Stimulated activated CD4-positive, alpha-beta T cell treated with anti-CD3 and anti-CD28 coated beads, Interleukin-12 subunit alpha, Interleukin-12 subunit beta, amount 100 ng/mL, for 48 hours (primary cell): ENCODE measurements at regions not wholly inside any gene's neighbourhood (a gene's known extent, or its start where the extent isn't known, plus 50 kb on each side); places are given as distances from the start of the nearest gene placed in this dataset.
"Not testable (repeated sequence)": the region's sequence is repeated elsewhere in the genome, so short reads cannot be mapped to it uniquely, and the experiment has no call there.

Source experiments
- DNase-seq, 3 donors: peaks; one replicate each; pipeline ENCODE4 v3.0.0-alpha.2; 2020; ENCODE audit warnings: low read depth in 2 of 3, low spot score in 1 of 3

GRCh38 chr13:39931505-39931904 lies 276.0 kb downstream of the COG6 start:
- no peak for DNase-seq

- DNase-seq: not testable (repeated sequence)
These were observed 277.1 kb downstream of the COG6 start for GRCh38 chr13:39932514-39932913.

DNA sequence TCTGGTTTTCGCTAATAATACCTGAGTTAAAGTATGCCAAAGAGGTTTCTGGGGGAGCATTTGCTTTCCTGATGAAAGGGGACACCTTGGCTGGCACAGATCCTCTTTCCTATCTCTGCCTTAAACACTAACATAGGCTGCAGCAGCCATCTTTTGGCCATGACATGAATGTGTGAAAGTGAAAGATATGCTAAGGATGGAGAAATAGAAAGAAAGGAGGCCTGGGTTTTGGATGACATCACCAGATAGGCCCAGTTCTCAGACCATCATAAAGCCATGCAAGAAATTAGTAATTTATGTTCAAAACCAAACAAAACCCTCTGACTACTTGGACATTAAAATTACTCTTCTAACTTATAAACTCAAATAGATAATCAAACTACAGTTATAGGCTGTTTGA lies 279.7 kb downstream of the COG6 start:
- no peak for DNase-seq

- DNase-seq: no peak
These were observed 283.1 kb downstream of the COG6 start for GRCh38 chr13:39938596-39938995.

GRCh38 chr13:39941236-39941635 lies 285.8 kb downstream of the COG6 start:
- DNase-seq: no peak

DNA sequence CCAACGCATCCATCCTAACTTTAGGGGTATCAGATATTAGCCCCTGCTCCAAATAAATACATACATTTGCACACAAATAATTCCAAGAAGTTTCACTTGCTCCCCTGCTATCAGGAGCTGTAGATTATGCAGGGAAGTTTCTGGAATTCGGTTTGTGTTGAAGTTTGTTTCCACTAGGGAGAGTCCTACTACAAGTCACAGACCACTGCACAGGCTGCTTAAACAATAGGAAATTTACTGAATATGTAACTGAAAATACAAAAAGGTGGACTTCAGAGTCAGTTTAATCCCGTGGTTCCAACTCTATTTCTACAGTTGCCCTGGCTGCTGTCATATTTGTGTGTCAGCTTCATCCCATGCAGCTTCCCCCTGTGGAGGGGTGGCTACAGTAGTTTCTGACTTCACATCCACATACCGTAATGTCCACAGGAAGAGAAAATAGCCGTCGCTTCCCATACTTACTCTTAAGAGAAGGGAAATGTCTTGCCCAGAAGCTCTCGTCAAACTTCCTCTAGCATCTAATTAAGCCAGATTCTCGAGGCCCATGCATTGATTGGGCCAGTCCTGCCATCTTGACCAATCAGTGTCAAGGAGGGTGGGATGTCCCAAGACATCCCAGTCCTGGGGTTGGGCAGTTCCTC lies 286.6 kb downstream of the COG6 start:
- no peak for DNase-seq

- DNase-seq: peak; percentile 54 to 69 (median 67)
These were observed 287.3 kb downstream of the COG6 start for GRCh38 chr13:39942552-39943273.

- DNase-seq: no peak
These were observed 288.2 kb downstream of the COG6 start for GRCh38 chr13:39943711-39944110.

DNA sequence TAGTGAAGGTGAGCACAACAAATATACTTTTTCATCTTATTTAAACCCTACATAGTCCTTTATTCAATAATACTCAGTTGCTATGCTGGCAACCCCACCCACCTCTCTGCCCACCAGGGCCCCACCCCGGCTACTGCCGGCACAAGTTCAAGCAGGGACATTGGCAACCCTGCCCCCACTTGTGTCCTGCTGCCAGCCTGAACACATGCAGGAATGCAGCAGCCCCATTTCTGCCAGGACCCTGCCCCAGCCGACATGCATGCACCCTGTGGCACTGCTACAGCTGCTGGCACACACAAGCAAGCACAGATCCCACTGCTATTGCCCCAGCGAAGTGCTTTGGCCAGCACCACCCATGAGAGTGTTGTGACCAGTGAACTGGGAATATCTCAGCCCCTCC lies 289.8 kb downstream of the COG6 start:
- no peak for DNase-seq

DNA sequence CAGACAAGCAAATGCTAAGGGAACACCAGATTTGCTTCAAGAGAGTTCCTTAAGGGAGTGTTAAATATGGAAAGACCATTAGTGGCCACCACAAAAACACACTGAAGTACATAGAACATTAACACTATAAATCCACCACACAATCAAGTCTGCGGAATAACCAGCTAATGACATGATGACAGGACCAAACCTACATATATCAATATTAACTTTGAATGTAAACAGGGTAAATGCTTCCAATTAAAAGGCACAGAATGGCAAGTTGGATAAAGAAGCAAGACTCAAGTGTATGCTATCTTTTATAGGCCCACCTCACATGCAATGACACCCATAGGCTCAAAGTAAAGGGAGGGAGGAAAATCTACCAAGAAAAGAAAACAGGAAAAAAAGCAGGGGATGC lies 291.3 kb downstream of the COG6 start:
- no peak for DNase-seq

DNA sequence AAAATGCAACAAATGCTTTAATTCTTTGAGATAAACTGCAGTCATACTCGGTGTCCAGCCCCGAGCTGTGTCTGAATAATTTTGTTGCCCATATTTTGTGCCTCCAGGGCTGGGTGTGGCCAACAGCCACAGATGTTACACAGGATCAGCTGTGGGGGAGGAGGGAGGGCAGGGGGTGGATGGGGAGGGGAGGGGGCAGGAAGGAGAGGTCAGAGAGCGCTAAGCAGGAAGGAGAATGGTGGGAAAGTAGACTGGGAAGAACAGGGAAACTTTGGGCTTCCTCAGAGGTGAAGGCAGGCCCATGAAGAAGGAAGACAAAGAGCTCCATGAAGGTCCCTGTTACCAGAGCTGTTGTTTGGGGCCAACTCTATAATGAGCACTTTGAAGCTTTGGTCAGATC lies 295.8 kb downstream of the COG6 start:
- DNase-seq: no peak

DNA sequence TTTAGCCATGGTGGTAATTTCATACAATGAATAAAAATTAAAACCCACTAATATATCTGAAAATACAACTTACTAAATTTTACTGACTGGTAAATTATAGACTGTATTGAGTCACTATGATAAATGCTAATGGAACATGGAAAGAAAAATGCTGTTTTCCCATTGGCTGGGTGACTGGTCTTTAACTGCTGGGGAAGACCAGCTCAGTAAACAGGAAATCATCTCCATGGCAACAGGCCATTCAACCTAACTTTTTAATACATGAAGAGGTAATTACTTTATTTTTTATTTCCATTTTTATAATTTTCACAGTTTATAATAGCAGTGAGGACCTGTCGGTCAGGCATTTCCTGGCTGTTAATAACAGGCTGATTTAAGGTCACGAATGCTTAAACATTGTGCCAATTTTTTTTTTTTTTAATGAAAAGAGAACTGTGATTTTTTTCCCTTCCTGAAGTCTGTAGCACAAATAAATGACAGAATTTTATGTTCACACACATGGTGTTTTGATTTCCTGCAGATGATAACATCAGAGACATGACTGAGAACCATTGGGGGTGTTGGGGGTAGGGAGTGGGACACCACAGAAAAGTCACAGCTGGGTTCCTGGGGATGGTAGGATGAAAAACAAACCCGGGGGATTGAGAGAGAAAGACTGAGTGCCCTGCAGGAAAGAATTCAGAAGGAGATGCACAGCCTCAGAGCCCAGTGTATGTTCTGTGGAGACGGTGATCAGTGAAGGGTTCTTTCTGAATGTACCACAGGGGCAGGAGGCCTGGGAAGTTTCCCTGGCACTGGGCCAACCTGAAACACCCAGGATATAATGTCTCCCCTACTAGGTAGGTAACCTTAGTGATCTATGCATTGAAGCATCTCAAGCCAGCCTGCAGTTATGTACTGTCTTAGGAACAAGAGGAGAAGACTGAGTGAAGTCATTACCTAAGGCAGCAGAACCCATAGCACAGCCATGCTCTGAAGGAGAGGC lies 297.1 kb downstream of the COG6 start:
- DNase-seq: no peak

GRCh38 chr13:39954476-39954875 lies 299.0 kb downstream of the COG6 start:
- DNase-seq: no peak

DNA sequence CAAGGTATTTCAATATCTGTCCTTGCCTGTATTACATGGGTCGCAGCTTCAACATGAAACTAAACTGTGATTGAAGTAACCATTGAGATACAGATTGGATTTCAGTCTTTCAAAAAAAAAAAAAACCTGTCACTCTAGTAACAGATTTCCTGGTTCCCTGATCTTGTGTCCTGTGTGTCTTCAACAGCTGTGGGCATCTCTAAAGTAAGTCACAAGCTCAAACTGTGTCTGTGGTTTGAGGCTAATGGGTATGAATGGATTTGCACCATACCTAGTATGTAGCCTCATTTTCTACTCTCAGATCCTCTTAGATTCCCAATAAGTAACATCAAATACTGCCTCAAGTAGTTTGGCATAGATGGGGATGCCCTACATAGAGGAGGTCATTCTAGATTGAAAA lies 300.1 kb downstream of the COG6 start:
- DNase-seq: no peak

GRCh38 chr13:39956036-39956435 lies 300.6 kb downstream of the COG6 start:
- DNase-seq: peak in 2 of 3 donors; percentile 30 to 31

DNA sequence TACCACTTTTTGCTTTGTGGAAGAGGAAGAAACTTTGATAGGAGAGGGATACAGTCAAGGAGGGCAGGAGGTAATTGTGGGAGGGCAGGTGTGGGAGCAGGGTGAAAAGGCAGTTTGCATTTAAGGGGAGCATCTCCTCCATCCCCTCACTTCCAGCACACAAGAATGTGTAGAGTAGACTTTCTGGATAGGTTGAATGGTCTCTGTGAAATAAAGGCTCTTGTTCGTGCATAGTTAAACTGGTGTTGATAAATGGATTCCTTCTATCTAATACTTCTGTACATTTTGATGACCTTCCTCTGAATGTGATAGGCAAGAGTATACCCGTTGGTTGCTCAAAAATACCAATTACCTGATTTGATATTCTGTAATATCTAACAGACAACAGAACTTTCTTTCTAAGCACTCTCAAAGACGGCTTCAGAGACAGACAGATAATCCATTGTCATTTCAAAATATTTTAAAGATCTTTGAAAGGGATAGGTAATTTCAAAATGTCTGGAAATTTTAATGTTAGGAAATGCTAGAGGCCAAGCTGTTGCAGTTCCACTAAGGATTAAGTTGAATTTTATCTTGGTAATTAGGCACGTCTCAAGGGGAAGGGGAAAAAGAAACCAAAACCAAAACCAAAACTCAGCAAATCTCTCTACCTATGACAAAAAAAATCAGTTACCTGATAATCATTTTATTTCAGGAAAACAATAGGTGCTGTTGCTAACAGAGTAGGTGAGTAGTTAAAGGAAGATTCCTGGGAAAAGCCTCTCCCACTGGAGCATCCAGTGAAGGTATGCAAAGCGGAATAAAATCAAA lies 302.6 kb downstream of the COG6 start:
- no peak for DNase-seq

- DNase-seq: no peak
These were observed 304.2 kb downstream of the COG6 start for GRCh38 chr13:39959497-39960144.

DNA sequence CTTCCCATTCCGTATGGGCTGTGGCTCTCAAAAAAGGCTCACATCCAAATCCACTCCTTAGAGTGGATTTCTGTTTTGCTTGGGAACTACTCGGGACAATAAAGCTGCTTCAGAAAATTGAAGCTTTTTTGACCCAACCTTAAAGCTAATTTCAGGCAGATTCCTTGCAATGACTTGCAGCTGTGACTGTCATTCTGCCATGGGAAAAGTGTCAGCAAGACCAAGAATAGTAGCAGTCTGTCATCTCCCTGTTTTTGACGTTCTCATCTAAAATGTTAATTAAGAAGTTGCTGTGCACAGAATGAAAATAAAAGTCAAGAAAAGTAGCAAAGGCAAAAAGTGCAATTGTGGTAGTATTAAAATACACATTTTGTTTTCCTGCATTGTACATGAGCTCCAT lies 304.7 kb downstream of the COG6 start:
- DNase-seq: no peak

- DNase-seq: no peak
These were observed 305.6 kb downstream of the COG6 start for GRCh38 chr13:39961036-39961435.

GRCh38 chr13:39963612-39964011 lies 308.1 kb downstream of the COG6 start:
- no peak for DNase-seq
